AG08395 (cell line): ENCODE measurements at regions not wholly inside any gene's neighbourhood (a gene's known extent, or its start where the extent isn't known, plus 50 kb on each side); places are given as distances from the start of the nearest gene placed in this dataset.
"Not testable (repeated sequence)": the region's sequence is repeated elsewhere in the genome, so short reads cannot be mapped to it uniquely, and the experiment has no call there.

Experiments used
- DNase-seq: peaks from one replicate; pipeline ENCODE4 v3.0.0; 2012; ENCODE audit warnings: mixed read lengths, low spot score

- no peak for DNase-seq
Observed at GRCh38 chr3:70737666-70738290, 425.3 kb upstream of the MDFIC2 start.

- DNase-seq: peak; percentile 12
Observed at GRCh38 chr3:70736009-70736408, 423.6 kb upstream of the MDFIC2 start.

GRCh38 chr3:70734756-70735155, 422.3 kb upstream of the MDFIC2 start:
- no peak for DNase-seq

GRCh38 chr3:70731046-70731445, 418.6 kb upstream of the MDFIC2 start:
- no peak for DNase-seq

- DNase-seq: no peak
Observed at GRCh38 chr3:70729845-70730244, 417.4 kb upstream of the MDFIC2 start.

- no peak for DNase-seq
Observed at GRCh38 chr3:70728311-70728710, 415.9 kb upstream of the MDFIC2 start.

- peak; percentile 16 for DNase-seq
Observed at GRCh38 chr3:70726961-70727360, 414.5 kb upstream of the MDFIC2 start.

- DNase-seq: no peak
Observed at GRCh38 chr3:70726096-70726938, 413.9 kb upstream of the MDFIC2 start.

GRCh38 chr3:70722018-70722417, 409.6 kb upstream of the MDFIC2 start:
- DNase-seq: no peak

- DNase-seq: peak; percentile 27
Observed at GRCh38 chr3:70716832-70717231, 404.4 kb upstream of the MDFIC2 start.

GRCh38 chr3:70712449-70713082, 400.1 kb upstream of the MDFIC2 start:
- no peak for DNase-seq

GRCh38 chr3:70703305-70704102, 391.1 kb upstream of the MDFIC2 start:
- no peak for DNase-seq

GRCh38 chr3:70702132-70702531, 389.7 kb upstream of the MDFIC2 start:
- DNase-seq: no peak

GRCh38 chr3:70684701-70685100, 372.3 kb upstream of the MDFIC2 start:
- no peak for DNase-seq

GRCh38 chr3:70675810-70676209, 363.4 kb upstream of the MDFIC2 start:
- not testable (repeated sequence) for DNase-seq

GRCh38 chr3:70658513-70659310, 346.3 kb upstream of the MDFIC2 start:
- no peak for DNase-seq

GRCh38 chr3:70657454-70657853, 345.0 kb upstream of the MDFIC2 start:
- DNase-seq: no peak

GRCh38 chr3:70647823-70648222, 335.4 kb upstream of the MDFIC2 start:
- no peak for DNase-seq

- no peak for DNase-seq
Observed at GRCh38 chr3:70647094-70647493, 334.7 kb upstream of the MDFIC2 start.

- no peak for DNase-seq
Observed at GRCh38 chr3:70646635-70647034, 334.2 kb upstream of the MDFIC2 start.

- DNase-seq: no peak
Observed at GRCh38 chr3:70640481-70640880, 328.0 kb upstream of the MDFIC2 start.
